B cell (primary cell): ENCODE measurements at regions not wholly inside any gene's neighbourhood (a gene's known extent, or its start where the extent isn't known, plus 50 kb on each side); places are given as distances from the start of the nearest gene placed in this dataset.

Experiments used
- ATAC-seq: fragments of 200-7000 bp; cut with Tn5 transposase; one replicate; pipeline ENCODE4 v1.10.0; 2021; ENCODE audit warnings: low read depth, mild to moderate bottlenecking, moderate number of reproducible peaks, moderate library complexity
- CTCF ChIA-PET: fragments of 350-600 bp; sonication (Branson Sonifier 250); formaldehyde crosslinking; loops from one replicate; lab custom pipeline; 2021; ENCODE audit warnings: antibody characterized with exemption, inconsistent platforms; lab: Charles Lee
- POLR2A ChIA-PET: fragments of 350-600 bp; sonication (Branson Sonifier 250); formaldehyde crosslinking; loops from one replicate; lab custom pipeline; 2021; ENCODE audit warnings: antibody characterized with exemption; lab: Charles Lee
- DNase-seq: peaks from one replicate; pipeline ENCODE4 v3.0.0; 2013
- H2AFZ ChIP-seq: 2 replicates; pipeline ENCODE4 v1.6.1; 2012; ENCODE audit warnings: mild to moderate bottlenecking, low read depth, low read length; ENCODE audit not compliant: insufficient read depth, poor library complexity, severe bottlenecking
- H3K27ac ChIP-seq, 2 donors: 1 replicate in 1 of 2; 2 replicates in 1 of 2; pipeline ENCODE4 v1.5.1; 2012 to 2013; ENCODE audit warnings: low read length in 2 of 2, mild to moderate bottlenecking in 2 of 2, moderate library complexity in 1 of 2
- H3K27me3 ChIP-seq, 4 experiments: fragments of 200-600 bp in 1 of 4; sonication (generic) in 1 of 4; replicated peaks in 1 of 4; 1 replicate in 2 of 4; 2 replicates in 2 of 4; pipeline versions ENCODE4 v1.6.1 to v1.7.0; 2013 to 2016; ENCODE audit warnings: low read length in 3 of 4, mild to moderate bottlenecking in 2 of 4, mixed read lengths in 1 of 4, moderate library complexity in 1 of 4; ENCODE audit not compliant: insufficient read depth in 4 of 4, control insufficient read depth in 3 of 4; ENCODE audit errors: control extremely low read depth in 1 of 4
- H3K36me3 ChIP-seq, 2 experiments: replicated peaks in 1 of 2; 1 replicate in 1 of 2; 2 replicates in 1 of 2; pipeline versions ENCODE4 v1.6.1 to v1.7.1; 2013; ENCODE audit warnings: low read length in 1 of 2; ENCODE audit not compliant: insufficient read depth in 2 of 2, control insufficient read depth in 1 of 2; ENCODE audit errors: control extremely low read depth in 1 of 2, extremely low read depth in 1 of 2
- H3K4me1 ChIP-seq, 2 donors: fragments of 200-600 bp in 1 of 2; sonication (generic) in 1 of 2; 1 replicate in 1 of 2; 2 replicates in 1 of 2; pipeline versions ENCODE4 v1.5.1 to v1.6.1; 2013 to 2017; ENCODE audit warnings: low read length in 2 of 2; ENCODE audit not compliant: control insufficient read depth in 2 of 2, insufficient read depth in 2 of 2
- H3K4me2 ChIP-seq: replicated peaks from 2 replicates; pipeline ENCODE3; 2012; ENCODE audit warnings: mild to moderate bottlenecking, low read depth, low read length; ENCODE audit not compliant: poor library complexity, severe bottlenecking
- H3K4me3 ChIP-seq, 5 experiments: fragments of 200-600 bp in 1 of 5; sonication (generic) in 1 of 5; 1 replicate in 3 of 5; 2 replicates in 2 of 5; pipeline versions ENCODE4 v1.5.1 to v1.7.0; 2011 to 2016; ENCODE audit warnings: low read length in 4 of 5, mild to moderate bottlenecking in 4 of 5, low read depth in 2 of 5, control low read depth in 1 of 5, moderate library complexity in 1 of 5; ENCODE audit not compliant: insufficient read depth in 1 of 5; ENCODE audit errors: control extremely low read depth in 1 of 5, extremely low read depth in 1 of 5
- H3K79me2 ChIP-seq: fragments of 200-600 bp; sonication (generic); one replicate; pipeline ENCODE4 v1.6.0; 2016; ENCODE audit warnings: low read length; ENCODE audit not compliant: control insufficient read depth, insufficient read depth
- H3K9ac ChIP-seq: fragments of 200-600 bp; sonication (generic); 2 replicates; pipeline ENCODE4 v1.6.1; 2017; ENCODE audit warnings: mild to moderate bottlenecking, low read length, moderate library complexity
- H3K9me3 ChIP-seq, 3 donors: one replicate each; pipeline versions ENCODE4 v1.6.1 to v1.7.1; 2013; ENCODE audit warnings: low read length in 2 of 3; ENCODE audit not compliant: control insufficient read depth in 2 of 3, insufficient read depth in 1 of 3; ENCODE audit errors: control extremely low read depth in 1 of 3
- H4K20me1 ChIP-seq: 2 replicates; pipeline ENCODE4 v1.6.0; 2012; ENCODE audit warnings: mild to moderate bottlenecking, low read length; ENCODE audit not compliant: insufficient read depth, control insufficient read depth, poor library complexity, severe bottlenecking
- H3K27ac Mint-ChIP-seq: one replicate; pipeline ENCODE4 v1.8.0; 2021; ENCODE audit warnings: mixed read lengths
- H3K27me3 Mint-ChIP-seq: one replicate; pipeline ENCODE4 v1.8.0; 2021; ENCODE audit warnings: mixed read lengths
- H3K4me1 Mint-ChIP-seq: one replicate; pipeline ENCODE4 v1.8.0; 2021; ENCODE audit warnings: mixed read lengths
- H3K4me3 Mint-ChIP-seq: one replicate; pipeline ENCODE4 v1.8.0; 2021; ENCODE audit warnings: mixed read lengths
- H3K9me3 Mint-ChIP-seq: one replicate; pipeline ENCODE4 v1.8.0; 2022; ENCODE audit warnings: mixed read lengths; ENCODE audit not compliant: insufficient read depth
- CTCF ChIP-seq: fragments of 200-600 bp; IDR thresholded peaks from one replicate; pipeline ENCODE4 v1.8.0; 2022; ENCODE audit warnings: antibody characterized with exemption, mild to moderate bottlenecking
- EZH2 ChIP-seq: IDR thresholded peaks from 2 replicates; pipeline ENCODE4 v1.6.1; 2012; ENCODE audit warnings: borderline replicate concordance, low read depth, mild to moderate bottlenecking, moderate library complexity, low read length; ENCODE audit not compliant: insufficient read depth, poor library complexity, severe bottlenecking
- WGBS: methylation state at CpG from one replicate; pipeline ENCODE4 v1.1.5; 2013; ENCODE audit warnings: missing lambda C conversion rate; ENCODE audit not compliant: insufficient coverage; 5-methylcytosine and 5-hydroxymethylcytosine counted together
- intact Hi-C: fragments of 100-400 bp; cut with micrococcal nuclease; formaldehyde crosslinking; loops from one replicate; pipeline ENCODE4 v1.10.0; 2022

GRCh38 chr12:115049614-115050013 lies 365.6 kb upstream of the TBX3 start:
- 100% methylated on average over 1 of the region's 4 CpGs for WGBS

GRCh38 chr12:115046805-115047204 lies 362.8 kb upstream of the TBX3 start:
- Histone ChIP-seq H3K9me3 (peaks cover 0 to 3% (median 0%) of the 10 kb centered on the region in 3 donors), H4K20me1 (no peaks in the 10 kb centered on the region)
- WGBS: 70% methylated on average over 1 of the region's 1 CpG

More at GRCh38 chr12:115049614-115050013, 365.6 kb upstream of the TBX3 start:
- H3K27ac Mint-ChIP-seq: no peak overlapping the region
- Histone ChIP-seq H3K4me3 (no peak overlapping the region), H3K4me2 (no peak overlapping the region), H3K4me1 (no peaks in the 10 kb centered on the region), H2AFZ (no peak overlapping the region), H3K27me3 (no peaks in the 10 kb centered on the region), H3K27ac (no peak overlapping the region), H3K9me3 (no peaks in the 10 kb centered on the region), H3K9ac (no peak overlapping the region), H3K36me3 (no peaks in the 10 kb centered on the region), H4K20me1 (no peaks in the 10 kb centered on the region), H3K79me2 (no peaks in the 10 kb centered on the region)
- intact Hi-C loops: no loop called here
- peaks cover 3% of the 10 kb centered on the region for H3K9me3 Mint-ChIP-seq
- ChIA-PET CTCF (no interaction called here), POLR2A (no interaction called here)
- H3K4me1 Mint-ChIP-seq: no peaks in the 10 kb centered on the region
- no peak for TF ChIP-seq EZH2
- no peak for TF ChIP-seq CTCF
- no peak for ATAC-seq
- no peak overlapping the region for H3K4me3 Mint-ChIP-seq
- H3K27me3 Mint-ChIP-seq: no peaks in the 10 kb centered on the region
- no peak for DNase-seq

More at GRCh38 chr12:115046805-115047204, 362.8 kb upstream of the TBX3 start:
- Mint-ChIP-seq H3K4me3 (no peak overlapping the region), H3K27me3 (no peaks in the 10 kb centered on the region), H3K9me3 (peaks cover 6% of the 10 kb centered on the region), H3K27ac (no peak overlapping the region), H3K4me1 (no peaks in the 10 kb centered on the region)
- no peak for ATAC-seq
- DNase-seq: no peak
- intact Hi-C loops: no loop called here
- H3K79me2 ChIP-seq: no peaks in the 10 kb centered on the region
- no peak for TF ChIP-seq CTCF
- no peak for TF ChIP-seq EZH2
- H3K4me3 ChIP-seq: no peak overlapping the region
- H3K27ac ChIP-seq: no peak overlapping the region
- H3K4me1 ChIP-seq: no peaks in the 10 kb centered on the region
- H2AFZ ChIP-seq: no peak overlapping the region
- ChIA-PET POLR2A (no interaction called here), CTCF (no interaction called here)
- no peak overlapping the region for H3K4me2 ChIP-seq
- H3K36me3 ChIP-seq: no peaks in the 10 kb centered on the region
- H3K9ac ChIP-seq: no peak overlapping the region
- H3K27me3 ChIP-seq: no peaks in the 10 kb centered on the region
